Tibial nerve (tissue), 4 donors: ENCODE measurements at regions not wholly inside any gene's neighbourhood (a gene's known extent, or its start where the extent isn't known, plus 50 kb on each side); places are given as distances from the start of the nearest gene placed in this dataset.

Experiments
- CTCF ChIP-seq, 5 experiments: fragments of 200-600 bp in 3 of 5; fragments of 450-650 bp in 2 of 5; sonication (generic) in 3 of 5; IDR thresholded peaks; one replicate each; pipeline ENCODE4 v1.5.1; 2016 to 2019; ENCODE audit warnings: antibody characterized with exemption in 5 of 5, mild to moderate bottlenecking in 3 of 5, moderate library complexity in 2 of 5
- EP300 ChIP-seq, 2 donors: sonication (generic); formaldehyde crosslinking; IDR thresholded peaks; one replicate each; pipeline ENCODE4 v1.6.1; 2017; ENCODE audit warnings: antibody characterized with exemption in 2 of 2, mild to moderate bottlenecking in 1 of 2
- POLR2A ChIP-seq, 2 donors: fragments of 450-650 bp; IDR thresholded peaks; one replicate each; pipeline ENCODE4 v1.6.1; 2017; ENCODE audit warnings: antibody characterized with exemption in 2 of 2, mild to moderate bottlenecking in 2 of 2, moderate library complexity in 2 of 2

GRCh38 chr2:172231508-172231907 is 128.8 kb upstream of the DLX2 start:
- TF ChIP-seq POLR2A (IDR thresholded peaks at IDR 0.05) = no peak
- TF ChIP-seq EP300 (IDR thresholded peaks at IDR 0.05) = no peak
- TF ChIP-seq CTCF (IDR thresholded peaks at IDR 0.05) = no peak
